Heart right ventricle (tissue), 16 donors: ENCODE measurements at regions not wholly inside any gene's neighbourhood (a gene's known extent, or its start where the extent isn't known, plus 50 kb on each side); places are given as distances from the start of the nearest gene placed in this dataset.
"Not testable (repeated sequence)": the region's sequence is repeated elsewhere in the genome, so short reads cannot be mapped to it uniquely, and the experiment has no call there.

Experiments
- ATAC-seq, 8 donors: fragments of 200-7000 bp; cut with Tn5 transposase; one replicate each; pipeline ENCODE4 v1.9.1; 2020; ENCODE audit warnings: mild to moderate bottlenecking in 8 of 8, moderate library complexity in 8 of 8, moderate number of reproducible peaks in 1 of 8
- DNase-seq, 2 donors: peaks; one replicate each; pipeline ENCODE4 v3.0.0-alpha.2; 2020
- H3K27ac ChIP-seq, 10 donors: fragments of 200-600 bp; sonication (generic) in 2 of 10; one replicate each; pipeline versions ENCODE4 v1.5.0 to v1.8.0; 2020 to 2022; ENCODE audit warnings: mild to moderate bottlenecking in 3 of 10
- H3K27me3 ChIP-seq, 7 donors: fragments of 200-600 bp; one replicate each; pipeline ENCODE4 v1.8.0; 2021 to 2022; ENCODE audit warnings: mild to moderate bottlenecking in 2 of 7
- H3K36me3 ChIP-seq, 9 donors: fragments of 200-600 bp; sonication (generic) in 1 of 9; one replicate each; pipeline versions ENCODE4 v1.5.0 to v1.8.0; 2020 to 2022; ENCODE audit warnings: mild to moderate bottlenecking in 2 of 9
- H3K4me1 ChIP-seq, 9 donors: fragments of 200-600 bp; sonication (generic) in 1 of 9; one replicate each; pipeline versions ENCODE4 v1.5.0 to v1.8.0; 2020 to 2022; ENCODE audit warnings: mild to moderate bottlenecking in 4 of 9
- H3K4me3 ChIP-seq, 10 donors: fragments of 200-600 bp; sonication (generic) in 2 of 10; one replicate each; pipeline versions ENCODE4 v1.5.0 to v1.8.0; 2020 to 2022; ENCODE audit warnings: mild to moderate bottlenecking in 7 of 10, moderate library complexity in 2 of 10
- H3K9me3 ChIP-seq, 11 donors: fragments of 200-600 bp in 10 of 11; sonication (generic) in 2 of 11; one replicate each; pipeline versions ENCODE4 v1.5.0 to v1.8.0; 2013 to 2022; ENCODE audit warnings: mild to moderate bottlenecking in 2 of 11, control low read depth in 1 of 11, moderate library complexity in 1 of 11
- WGBS, 2 donors: extraction: QIAGEN DNeasy Blood & Tissue Kit; methylation state at CpG; one replicate each; pipeline ENCODE4 v1.1.7; 2013; ENCODE audit warnings: inconsistent platforms in 1 of 2; 5-methylcytosine and 5-hydroxymethylcytosine counted together
- intact Hi-C, 10 donors: fragments of 100-400 bp; cut with DNase I; formaldehyde crosslinking; loops; one replicate each; pipeline versions ENCODE4 v1.11.1 to v1.14.2; 2022
- TF ChIP-seq, protein P1 (sequence below), 9 donors: fragments of 200-600 bp; sonication (generic) in 2 of 9; IDR thresholded peaks; one replicate each; pipeline versions ENCODE4 v1.5.0 to v1.8.0; 2021 to 2022; ENCODE audit warnings: antibody characterized with exemption in 9 of 9, mild to moderate bottlenecking in 5 of 9, moderate library complexity in 1 of 9
- donor health status: Arrhythmogenic right ventricular cardiomyopathy.
- donor health status: ischemic (EF 13 %, LVEDD 7.1; RV severe dilation, severe dysfunction).
- donor health status: healthy with polysubstance abuse.
- donor health status: DM: no; HTN: yes; CAD: no.
- donor health status: DM: no; HTN: no; CAD: no.
- donor health status: ischemic (EF 25% LVEDD 6.9; RV normal size, moderate dysfunction).
- donor health status: ischemic (EF 25% LVEDD 5.7; RV mildly dilated, moderate dysfunction).
- donor health status: healthy.
- donor health status: DM: yes; HTN: yes; CAD: no.
- donor health status: Ischemic cardiomyopathy.
- donor health status: ischemic (EF 35%, LVEDD 5.7; RV mildly dilated, moderate dysfunction).
- donor health status: nonischemic (EF 11% LVEDD 7.7; RV severe dilation, severe dysfunction).
- donor health status: DM: yes; HTN: yes; CAD: no.
- donor health status: PGD.
- donor health status: ischemic (EF 29% LVEDD 5.4; RV normal size, mild dysfunction).
- donor health status: nonischemic (EF 23%, LVEDD 6.1; RV moderate dilation, normal function).

- DNase-seq = no peak
- intact Hi-C loops = no loop called here
- no peak overlapping the region for H3K27ac ChIP-seq
- H3K4me1 ChIP-seq = peaks cover 0 to 21% (median 0%) of the 10 kb centered on the region in 9 donors
- ATAC-seq = no peak
- TF ChIP-seq, protein P1, sequence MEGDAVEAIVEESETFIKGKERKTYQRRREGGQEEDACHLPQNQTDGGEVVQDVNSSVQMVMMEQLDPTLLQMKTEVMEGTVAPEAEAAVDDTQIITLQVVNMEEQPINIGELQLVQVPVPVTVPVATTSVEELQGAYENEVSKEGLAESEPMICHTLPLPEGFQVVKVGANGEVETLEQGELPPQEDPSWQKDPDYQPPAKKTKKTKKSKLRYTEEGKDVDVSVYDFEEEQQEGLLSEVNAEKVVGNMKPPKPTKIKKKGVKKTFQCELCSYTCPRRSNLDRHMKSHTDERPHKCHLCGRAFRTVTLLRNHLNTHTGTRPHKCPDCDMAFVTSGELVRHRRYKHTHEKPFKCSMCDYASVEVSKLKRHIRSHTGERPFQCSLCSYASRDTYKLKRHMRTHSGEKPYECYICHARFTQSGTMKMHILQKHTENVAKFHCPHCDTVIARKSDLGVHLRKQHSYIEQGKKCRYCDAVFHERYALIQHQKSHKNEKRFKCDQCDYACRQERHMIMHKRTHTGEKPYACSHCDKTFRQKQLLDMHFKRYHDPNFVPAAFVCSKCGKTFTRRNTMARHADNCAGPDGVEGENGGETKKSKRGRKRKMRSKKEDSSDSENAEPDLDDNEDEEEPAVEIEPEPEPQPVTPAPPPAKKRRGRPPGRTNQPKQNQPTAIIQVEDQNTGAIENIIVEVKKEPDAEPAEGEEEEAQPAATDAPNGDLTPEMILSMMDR (IDR thresholded peaks at IDR 0.05) = no peak
- H3K9me3 ChIP-seq = peaks cover 0 to 8% (median 0%) of the 10 kb centered on the region in 11 donors
- 73 to 81% methylated on average over 3 of the region's 3 CpGs for WGBS, 2 donors
- no peaks in the 10 kb centered on the region for H3K36me3 ChIP-seq
- no peak overlapping the region for H3K4me3 ChIP-seq
- H3K27me3 ChIP-seq = peaks cover 0 to 9% (median 0%) of the 10 kb centered on the region in 7 donors
Observed at GRCh38 chr16:79379095-79379494, 221.4 kb downstream of the MAF start.

DNA sequence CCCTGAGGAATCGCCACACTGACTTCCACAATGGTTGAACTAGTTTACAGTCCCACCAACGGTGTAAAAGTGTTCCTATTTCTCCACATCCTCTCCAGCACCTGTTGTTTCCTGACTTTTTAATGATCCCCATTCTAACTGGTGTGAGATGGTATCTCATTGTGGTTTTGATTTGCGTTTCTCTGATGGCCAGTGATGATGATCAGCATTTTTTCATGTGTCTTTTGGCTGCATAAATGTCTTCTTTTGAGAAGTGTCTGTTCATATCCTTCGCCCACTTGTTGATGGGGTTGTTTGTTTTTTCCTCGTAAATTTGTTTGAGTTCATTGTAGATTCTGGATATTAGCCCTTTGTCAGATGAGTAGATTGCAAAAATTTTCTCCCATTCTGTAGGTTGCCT lies 223.5 kb downstream of the MAF start:
- H3K4me1 ChIP-seq = peaks cover 0 to 25% (median 0%) of the 10 kb centered on the region in 9 donors
- intact Hi-C loops, ATAC-seq, H3K9me3 ChIP-seq, H3K4me3 ChIP-seq, H3K36me3 ChIP-seq, H3K27ac ChIP-seq, DNase-seq, H3K27me3 ChIP-seq: not testable (repeated sequence)
- WGBS, 2 donors = 90 to 95% methylated on average over 3 of the region's 5 CpGs

GRCh38 chr16:79375351-79375750 lies 225.2 kb downstream of the MAF start:
- TF ChIP-seq, protein P1 (IDR thresholded peaks at IDR 0.05) = no peak
- no peaks in the 10 kb centered on the region for H3K36me3 ChIP-seq
- peaks cover 0 to 3% (median 0%) of the 10 kb centered on the region in 7 donors for H3K27me3 ChIP-seq
- ATAC-seq (no peak), DNase-seq (no peak)
- H3K4me1 ChIP-seq = peaks cover 0 to 9% (median 0%) of the 10 kb centered on the region in 9 donors
- H3K27ac ChIP-seq = no peak overlapping the region
- H3K4me3 ChIP-seq = no peak overlapping the region
- H3K9me3 ChIP-seq = peaks cover 0 to 20% (median 0%) of the 10 kb centered on the region in 11 donors
- intact Hi-C loops = no loop called here

DNA sequence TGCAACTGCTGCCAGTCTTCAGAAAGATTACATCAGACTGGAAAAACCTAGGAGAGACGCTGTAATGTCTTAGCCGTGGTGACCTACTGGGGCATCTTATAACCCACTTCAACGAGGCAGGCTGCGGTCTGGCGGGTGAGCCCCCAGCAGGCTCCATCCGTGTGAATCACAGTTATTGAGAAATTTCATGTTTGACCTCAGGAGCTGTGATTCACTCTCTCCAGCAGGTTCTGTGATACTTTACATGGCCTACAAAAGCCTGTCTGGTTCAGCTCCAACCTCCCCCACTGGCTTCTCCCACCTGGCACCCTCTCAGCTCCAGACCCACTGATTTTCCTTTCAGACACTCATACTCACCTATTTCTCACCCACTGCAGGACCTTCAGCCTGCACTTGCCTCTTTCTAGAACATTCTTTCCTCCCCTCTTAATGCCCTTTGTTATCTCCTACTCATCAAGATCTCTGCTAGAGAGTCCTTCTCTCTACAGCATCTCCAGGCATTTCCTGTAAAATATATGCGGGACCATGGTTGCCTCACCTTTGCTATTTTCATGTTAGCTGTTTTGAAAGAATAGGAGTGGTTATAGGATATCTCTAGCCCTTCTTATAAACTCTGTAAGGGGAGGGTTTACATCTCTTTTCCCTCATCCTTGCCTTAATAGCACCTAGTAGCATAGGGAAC lies 227.9 kb downstream of the MAF start:
- intact Hi-C loops = no loop called here
- no peaks in the 10 kb centered on the region for H3K27me3 ChIP-seq
- TF ChIP-seq, protein P1 (IDR thresholded peaks at IDR 0.05) = no peak
- DNase-seq (no peak), ATAC-seq (no peak)
- H3K4me1 ChIP-seq = peaks cover 0 to 10% (median 0%) of the 10 kb centered on the region in 9 donors
- no peak overlapping the region for H3K4me3 ChIP-seq
- no peaks in the 10 kb centered on the region for H3K36me3 ChIP-seq
- peaks cover 0 to 18% (median 0%) of the 10 kb centered on the region in 11 donors for H3K9me3 ChIP-seq
- no peak overlapping the region for H3K27ac ChIP-seq
- WGBS, 2 donors = 87 to 90% methylated on average over 7 of the region's 7 CpGs

DNA sequence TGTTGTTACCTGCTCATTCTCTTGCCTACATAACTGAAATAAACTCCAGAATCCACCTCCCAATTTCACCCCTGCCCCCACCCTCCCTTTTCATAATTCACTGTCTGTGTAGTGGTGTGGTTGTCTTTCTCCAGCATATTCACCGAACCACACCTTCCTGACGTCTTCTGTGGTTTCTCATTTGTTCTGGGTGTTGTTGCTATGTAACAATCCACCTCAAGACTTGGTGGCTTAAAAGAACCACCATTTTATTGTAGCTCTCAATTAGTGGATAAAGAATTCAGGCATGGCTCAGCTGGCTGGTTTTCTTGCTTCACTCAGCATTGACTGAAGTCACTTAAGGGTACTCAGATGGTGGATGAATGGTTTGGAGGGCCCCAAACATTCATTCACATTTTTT lies 229.8 kb downstream of the MAF start:
- Histone ChIP-seq H3K36me3 (no peaks in the 10 kb centered on the region), H3K27ac (no peak overlapping the region)
- no peak for ATAC-seq

More for the DNA sequence above, 229.8 kb downstream of the MAF start:
- 89 to 92% methylated on average over 2 of the region's 2 CpGs for WGBS, 2 donors
- Histone ChIP-seq H3K4me1 (peaks cover 0 to 10% (median 0%) of the 10 kb centered on the region in 9 donors), H3K27me3 (no peaks in the 10 kb centered on the region), H3K4me3 (no peak overlapping the region), H3K9me3 (peaks cover 0 to 23% (median 10%) of the 10 kb centered on the region in 11 donors)
- TF ChIP-seq, protein P1 (IDR thresholded peaks at IDR 0.05) = no peak
- intact Hi-C loops = no loop called here
- DNase-seq = no peak
